ENCODE measurements at regions not wholly inside any gene's neighbourhood (a gene's known extent, or its start where the extent isn't known, plus 50 kb on each side); places are given as distances from the start of the nearest gene placed in this dataset.

GRCh38 chr5:101943784-101944183 is 352.3 kb downstream of the SLCO4C1 start:
- TF ChIP-seq CTBP1 (IDR thresholded peaks at IDR 0.05; ENCODE audit: borderline replicate concordance) (no peak), EZH2 (IDR thresholded peaks at IDR 0.05; ENCODE audit: borderline replicate concordance, low read depth, low read length) (no peak), ATF2 (CRISPR knock-in tag; IDR thresholded peaks at IDR 0.05) (no peak)

Data from K562 (cell line).